Fibroblast of lung (primary cell): ENCODE measurements at regions not wholly inside any gene's neighbourhood (a gene's known extent, or its start where the extent isn't known, plus 50 kb on each side); places are given as distances from the start of the nearest gene placed in this dataset.

Source experiments
- CTCF ChIP-seq, 2 donors: IDR thresholded peaks in 1 of 2; conservative IDR thresholded peaks in 1 of 2; 1 replicate in 1 of 2; 2 replicates in 1 of 2; pipeline ENCODE4 v1.5.1; 2011 to 2012; ENCODE audit warnings: low read length in 2 of 2, control low read depth in 1 of 2, inconsistent platforms in 1 of 2, low read depth in 1 of 2, mild to moderate bottlenecking in 1 of 2
- EZH2 ChIP-seq: IDR thresholded peaks from 2 replicates; pipeline ENCODE4 v1.5.1; 2012; ENCODE audit warnings: low read length, control low read depth, mild to moderate bottlenecking; ENCODE audit errors: missing control alignments

GRCh38 chr6:114936080-114936479 lies 593.3 kb upstream of the HS3ST5 start:
- TF ChIP-seq CTCF (conservative IDR thresholded peaks at IDR 0.05 in 1 of 2, IDR thresholded peaks at IDR 0.05 in 1 of 2; ENCODE audit: low read depth in 1 of 2, low read length in 2 of 2) (no peak), EZH2 (no peak)
